ENCODE measurements at regions not wholly inside any gene's neighbourhood (a gene's known extent, or its start where the extent isn't known, plus 50 kb on each side); places are given as distances from the start of the nearest gene placed in this dataset.

GRCh38 chr1:58882322-58882948, 98.6 kb upstream of the JUN start:
- no peak for TF ChIP-seq POLR2A (IDR thresholded peaks at IDR 0.05; ENCODE audit: extremely low read depth, insufficient read length)
- TF ChIP-seq CTCF (IDR thresholded peaks at IDR 0.05; ENCODE audit: low read depth, low read length) = no peak
- no peak for TF ChIP-seq MAX (IDR thresholded peaks at IDR 0.05; ENCODE audit: low read depth, low read length)

All from NB4 (cell line).